ENCODE measurements at regions not wholly inside any gene's neighbourhood (a gene's known extent, or its start where the extent isn't known, plus 50 kb on each side); places are given as distances from the start of the nearest gene placed in this dataset.

DNA sequence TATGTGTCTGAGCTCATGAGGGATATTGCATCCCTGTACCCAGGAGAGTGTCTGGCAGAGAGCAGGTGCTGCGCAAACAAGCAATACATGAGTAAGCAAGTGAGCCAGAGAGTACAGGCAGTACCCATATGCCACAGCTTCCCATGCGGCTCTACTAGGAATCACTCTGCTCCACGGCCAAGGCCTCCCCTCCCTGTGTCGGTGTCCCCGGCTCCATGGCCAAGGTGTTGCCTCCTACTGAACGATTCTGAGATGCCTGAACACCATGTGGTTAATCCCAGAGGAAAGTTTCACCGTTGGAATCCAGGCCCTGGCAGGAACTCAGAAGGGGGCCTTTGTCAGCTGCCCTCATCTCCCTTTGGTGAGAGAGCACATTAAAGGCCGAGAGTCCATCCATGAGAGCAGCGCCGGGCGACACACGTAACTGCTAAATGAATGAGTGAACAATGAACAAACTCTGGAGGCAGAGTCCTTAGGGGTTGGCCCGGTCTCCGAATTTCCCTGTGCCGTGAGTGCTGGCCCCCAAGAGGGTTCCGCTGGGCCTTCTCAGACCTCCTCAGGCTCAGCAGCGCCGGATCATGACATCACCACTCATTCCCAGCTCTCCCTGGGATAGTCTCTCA is 136.0 kb upstream of the FAM20C start:
- no peak for DNase-seq (ENCODE audit: low read depth)

DNA sequence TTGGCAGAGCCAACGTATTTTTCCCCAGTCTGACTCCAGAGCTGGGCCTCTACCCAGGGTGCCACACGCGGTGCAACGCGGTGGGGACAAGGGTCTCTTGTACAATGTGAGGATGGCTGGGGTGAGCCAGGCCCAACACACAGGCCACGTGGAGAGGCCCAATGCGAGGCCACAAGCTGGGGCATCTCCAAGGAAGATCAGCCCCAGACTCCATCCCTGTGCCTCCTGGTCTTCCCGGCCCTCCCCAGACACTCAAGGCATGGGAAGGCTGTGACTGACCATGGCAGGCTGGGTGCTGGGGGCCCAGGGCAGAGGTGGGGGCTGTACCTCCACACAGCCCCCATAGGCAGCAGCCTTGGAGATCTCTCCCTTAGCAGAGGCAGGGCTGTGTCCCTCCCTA is 135.3 kb upstream of the FAM20C start:
- DNase-seq (ENCODE audit: low read depth): no peak

DNA sequence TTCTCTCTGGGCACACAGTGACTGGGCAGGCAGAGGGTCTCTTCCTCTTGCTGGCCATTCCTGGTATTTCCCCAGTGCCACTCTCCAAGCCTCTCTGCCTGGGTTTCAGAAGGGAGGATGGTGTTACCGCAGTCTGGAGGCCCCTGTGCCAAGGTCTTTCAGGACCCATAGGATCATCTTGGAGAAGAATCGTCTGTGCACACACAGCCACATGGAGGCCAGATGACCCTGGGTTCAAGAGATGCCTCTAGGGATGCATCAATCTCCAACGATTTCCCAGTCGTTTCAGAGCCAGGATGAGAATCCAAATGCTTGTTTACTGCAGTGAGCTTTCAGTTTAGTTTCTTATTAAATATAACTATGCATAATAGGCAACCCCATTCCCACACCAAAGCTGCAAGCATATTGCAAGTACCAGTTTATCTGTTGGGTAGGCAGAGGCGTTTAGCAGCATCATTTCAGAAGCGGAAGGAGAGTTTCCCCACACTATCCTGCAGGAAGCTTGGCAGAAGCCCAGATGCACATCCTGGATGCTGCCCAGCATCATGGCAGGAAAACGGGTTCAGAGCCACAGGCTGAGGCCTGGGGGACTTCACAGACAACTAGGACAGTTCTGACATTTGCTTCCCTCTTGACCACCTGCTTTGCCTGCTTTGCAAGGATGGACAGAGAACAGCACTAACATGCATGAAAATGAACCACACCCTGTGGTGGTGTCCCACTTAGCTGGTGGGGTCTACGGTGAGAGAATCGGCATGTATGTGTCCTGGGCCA is 134.7 kb upstream of the FAM20C start:
- DNase-seq (ENCODE audit: low read depth): no peak

DNA sequence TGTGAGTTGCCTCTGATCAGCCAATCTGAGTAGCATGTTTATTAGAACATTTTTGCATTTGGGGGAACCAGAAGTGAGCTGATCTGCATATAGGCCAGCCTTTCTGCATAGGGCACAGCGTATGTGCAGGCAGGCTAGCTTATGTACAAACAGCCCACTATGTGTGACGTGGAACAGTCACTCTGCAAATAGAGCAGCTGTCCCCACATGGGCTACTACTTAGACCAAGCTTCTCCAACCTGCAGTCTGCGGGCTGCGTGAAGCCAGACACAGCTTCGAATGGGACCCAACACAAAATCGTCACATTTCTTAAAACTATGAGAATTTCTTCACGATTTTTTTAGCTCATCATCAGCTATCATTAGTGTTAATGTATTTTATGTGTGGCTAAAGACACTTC is 134.1 kb upstream of the FAM20C start:
- DNase-seq (ENCODE audit: low read depth): no peak

DNA sequence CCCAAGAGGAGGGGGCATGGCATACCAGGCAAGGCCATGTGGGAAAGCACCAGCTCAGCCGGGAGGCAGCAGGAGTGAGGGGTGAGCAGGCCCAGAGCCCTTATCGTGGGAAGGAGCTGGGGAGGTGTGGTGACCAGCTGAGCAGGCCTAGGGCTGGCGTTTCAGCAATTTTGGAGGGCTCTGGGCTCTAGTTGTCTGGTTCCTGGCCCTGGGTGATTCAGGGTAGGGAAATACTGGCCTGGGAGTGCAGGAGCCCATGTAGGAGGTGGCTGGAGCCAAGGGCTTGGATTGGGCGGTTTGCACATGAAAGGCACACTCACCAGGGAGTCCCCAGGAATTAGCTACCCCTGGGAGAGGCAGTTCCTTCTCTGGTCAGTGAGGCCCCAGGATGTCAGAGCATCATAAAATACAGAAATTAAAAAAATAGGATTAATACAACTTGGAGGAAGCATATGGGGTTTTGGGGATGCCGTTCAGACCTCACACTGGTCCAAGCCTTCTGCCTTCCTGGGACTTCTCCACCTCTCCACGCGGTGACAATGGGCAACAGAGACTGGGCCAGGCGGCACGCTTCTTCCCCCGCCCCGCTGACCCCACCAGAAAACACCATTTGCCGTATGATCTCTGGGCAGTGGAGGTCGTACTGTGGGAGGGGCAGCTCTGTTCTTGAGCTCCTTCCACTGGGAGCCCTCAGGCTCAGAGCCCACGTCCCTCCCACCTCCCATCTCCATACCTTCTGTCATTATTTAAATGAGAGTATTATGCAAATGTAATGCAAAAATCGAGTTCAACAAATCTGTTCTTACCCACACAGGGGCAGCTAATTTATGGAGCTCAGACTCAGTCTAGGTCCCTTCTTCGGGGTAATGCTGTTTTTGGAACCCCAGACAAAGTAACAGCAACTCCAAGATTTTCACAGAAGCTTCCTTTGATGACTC is 133.0 kb upstream of the FAM20C start:
- DNase-seq (ENCODE audit: low read depth): no peak

DNA sequence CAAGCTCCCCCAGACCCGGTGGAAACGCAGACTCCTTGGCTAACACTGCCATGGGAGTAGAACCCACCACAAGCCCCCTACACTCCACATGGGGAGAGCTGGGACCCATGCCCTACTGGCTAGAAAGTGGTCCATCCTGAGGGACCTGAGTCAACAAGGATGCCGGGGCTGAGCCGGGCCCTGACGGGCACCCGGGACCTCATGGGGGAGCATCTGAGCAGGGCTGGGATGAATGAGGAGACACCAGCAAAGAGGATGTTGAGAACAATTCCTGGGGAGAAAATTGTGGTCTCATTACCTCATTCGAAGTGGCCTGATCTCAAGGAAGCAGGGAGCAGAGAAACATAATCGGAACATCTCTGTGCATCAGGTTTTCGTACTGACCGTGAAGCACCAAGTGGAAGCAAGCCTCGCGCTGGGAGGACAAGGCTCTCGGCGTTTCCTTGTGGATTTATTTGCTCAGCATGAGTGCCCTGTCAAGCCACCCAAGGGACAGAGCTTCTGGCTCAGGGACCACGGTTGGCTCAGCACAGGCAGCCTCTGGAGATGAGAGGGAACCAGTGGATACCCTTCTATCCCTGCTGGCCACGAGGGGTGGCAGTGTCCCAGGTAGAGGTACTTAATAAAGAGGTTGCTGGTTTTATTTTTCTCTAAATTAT is 132.2 kb upstream of the FAM20C start:
- DNase-seq (ENCODE audit: low read depth): no peak

DNA sequence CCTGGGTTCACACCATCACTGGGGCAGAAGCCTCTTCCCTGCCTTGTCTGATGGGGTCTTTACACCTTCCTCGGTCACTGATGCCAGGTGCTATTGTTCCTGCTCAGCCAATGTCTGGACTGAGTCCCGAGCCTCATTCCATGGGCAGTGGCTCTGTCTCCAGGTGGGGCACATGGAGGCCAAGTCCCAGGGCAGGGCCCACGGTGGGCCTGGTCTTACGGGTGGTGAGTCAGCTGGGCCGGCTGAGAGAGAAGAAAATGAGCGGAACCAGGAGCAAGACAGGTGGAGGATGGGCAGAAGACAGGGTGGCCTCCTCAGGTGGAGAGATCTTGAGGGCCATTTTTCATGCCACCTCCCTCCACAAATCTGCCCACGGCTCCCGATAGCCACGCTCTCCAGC is 131.7 kb upstream of the FAM20C start:
- no peak for DNase-seq (ENCODE audit: low read depth)

DNA sequence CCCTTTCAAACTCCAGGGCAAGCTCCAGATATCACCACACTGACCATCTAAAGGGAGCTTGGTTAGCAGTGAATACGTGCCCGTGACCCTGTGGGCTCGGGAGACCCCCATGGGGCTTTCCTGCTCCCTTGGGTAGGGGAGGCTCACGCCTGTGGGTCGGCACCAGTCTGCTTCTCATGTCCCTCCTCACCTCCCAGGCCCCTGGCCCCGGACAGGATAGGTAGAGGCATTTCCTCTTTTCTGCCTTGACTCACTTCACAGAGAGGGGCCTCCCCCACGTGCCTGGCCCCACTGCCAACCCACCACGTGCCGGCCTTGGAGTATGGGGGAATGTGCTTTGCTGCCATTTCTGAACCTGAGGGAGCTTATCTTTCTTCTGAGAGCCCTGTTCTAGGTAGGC is 131.3 kb upstream of the FAM20C start:
- no peak for DNase-seq (ENCODE audit: low read depth)

DNA sequence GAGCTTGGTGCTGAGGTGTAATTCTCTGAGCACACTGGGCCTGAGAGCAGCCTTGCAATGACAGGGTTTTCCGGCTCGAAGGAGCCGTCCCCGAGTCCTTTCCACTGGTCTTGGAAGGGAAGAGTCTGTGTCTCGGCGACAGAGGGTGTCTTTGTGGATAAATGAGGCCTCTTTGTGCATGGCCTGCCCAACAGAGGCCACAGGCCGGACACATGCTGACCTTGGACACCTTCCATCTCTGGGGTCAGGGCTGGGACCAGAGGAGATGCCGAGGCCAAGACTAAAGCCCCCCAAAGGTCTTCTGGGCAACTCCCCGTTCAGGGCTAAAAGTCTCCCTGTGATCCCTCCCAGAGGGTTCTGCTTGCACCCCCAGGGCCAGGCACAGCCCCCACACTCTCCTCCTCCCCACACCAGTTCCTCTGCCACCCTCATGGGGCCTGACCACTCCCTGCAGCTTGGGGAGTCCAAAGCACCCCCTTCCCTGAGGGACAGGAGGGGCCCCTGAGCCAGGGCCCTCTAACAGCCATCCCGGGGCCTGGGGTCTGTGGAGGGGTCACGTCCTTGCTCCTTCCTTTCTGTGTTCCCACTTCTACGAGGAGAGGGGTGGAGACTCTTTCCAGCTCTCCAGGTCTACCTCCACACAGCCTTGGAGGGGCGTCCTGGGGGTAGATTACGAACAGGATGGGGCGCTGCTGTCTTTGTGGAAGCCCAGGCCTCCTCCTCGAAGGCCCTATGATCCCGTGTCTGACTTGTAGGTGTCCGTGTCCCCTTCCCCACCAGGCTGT is 130.6 kb upstream of the FAM20C start:
- no peak for DNase-seq (ENCODE audit: low read depth)

DNA sequence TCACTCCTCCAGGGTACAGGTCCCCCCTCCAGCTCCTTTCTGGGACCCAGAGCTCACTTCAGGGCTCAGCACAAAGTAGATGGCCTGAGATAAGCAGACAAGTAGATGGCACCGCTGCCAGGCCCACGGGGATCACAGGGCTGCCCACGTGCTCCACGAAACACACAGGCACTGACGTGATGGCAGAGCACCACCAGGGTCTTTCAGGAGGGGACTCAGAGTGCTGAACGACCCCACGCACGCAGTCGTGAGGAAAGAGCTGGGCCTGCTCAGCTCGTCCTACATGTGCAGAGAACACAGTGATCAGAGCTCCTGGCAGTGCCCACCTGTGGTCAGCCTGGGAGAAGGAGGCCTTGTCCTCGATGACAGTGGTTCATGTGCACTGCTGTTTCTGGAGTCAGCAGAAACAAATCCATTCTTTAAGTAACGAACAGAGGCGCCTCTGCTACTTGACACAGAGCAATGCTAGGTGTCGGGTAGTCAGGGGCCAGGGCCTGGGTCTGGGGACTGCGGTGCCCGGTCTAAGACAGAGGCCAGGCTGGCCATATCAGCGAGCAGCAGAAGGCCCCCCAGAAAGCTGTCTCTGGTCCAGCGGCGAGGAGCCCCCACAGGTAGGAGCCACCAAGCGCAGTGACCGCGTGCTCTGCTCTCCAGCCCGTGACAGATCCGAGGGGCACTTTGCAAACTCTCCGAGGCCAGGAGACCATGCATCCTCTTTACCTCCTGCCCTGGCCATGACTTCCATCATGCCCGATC is 129.8 kb upstream of the FAM20C start:
- DNase-seq (ENCODE audit: low read depth): no peak

DNA sequence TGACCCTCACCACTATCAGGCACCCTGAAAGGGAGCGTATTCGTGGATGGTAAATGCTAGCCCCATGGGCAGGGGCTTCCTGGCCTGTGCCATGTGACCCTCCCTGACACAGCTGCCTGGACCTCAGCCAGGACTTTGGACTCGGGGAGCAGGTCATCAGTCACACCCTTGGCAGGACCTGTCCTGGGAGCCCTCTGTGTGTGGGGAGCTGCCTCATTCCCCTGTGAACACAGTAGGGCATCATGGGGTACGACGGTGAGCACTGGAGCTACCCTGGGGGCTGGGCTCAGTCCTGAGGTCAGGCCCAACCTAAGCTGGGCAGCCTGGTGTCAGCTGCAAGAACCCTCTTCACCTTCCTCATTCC is 129.3 kb upstream of the FAM20C start:
- DNase-seq (ENCODE audit: low read depth): no peak

DNA sequence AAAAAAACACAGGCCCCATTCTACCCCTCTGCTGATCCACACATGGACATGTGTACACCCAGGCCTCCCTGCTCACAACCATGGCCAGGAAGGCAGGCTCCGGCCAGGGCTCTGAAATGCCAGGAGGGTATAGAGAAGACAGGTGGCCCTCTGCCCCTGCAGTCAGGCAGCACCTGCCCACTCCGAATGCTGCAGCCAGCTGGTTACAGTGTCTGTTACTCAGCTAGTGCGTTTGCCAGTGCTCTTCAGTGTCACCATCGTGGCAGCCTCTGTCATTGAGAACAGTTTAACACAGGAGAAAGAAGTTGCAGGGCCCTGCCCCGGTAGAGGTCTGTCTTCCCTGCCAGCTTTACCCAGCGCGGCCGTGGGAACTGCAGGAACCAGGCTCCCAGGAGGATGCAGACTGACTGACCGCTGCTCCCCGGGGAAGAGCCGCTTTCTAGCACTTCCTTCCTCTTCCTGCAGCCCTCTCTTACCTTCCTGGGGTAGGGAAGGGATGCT is 128.8 kb upstream of the FAM20C start:
- no peak for DNase-seq (ENCODE audit: low read depth)

DNA sequence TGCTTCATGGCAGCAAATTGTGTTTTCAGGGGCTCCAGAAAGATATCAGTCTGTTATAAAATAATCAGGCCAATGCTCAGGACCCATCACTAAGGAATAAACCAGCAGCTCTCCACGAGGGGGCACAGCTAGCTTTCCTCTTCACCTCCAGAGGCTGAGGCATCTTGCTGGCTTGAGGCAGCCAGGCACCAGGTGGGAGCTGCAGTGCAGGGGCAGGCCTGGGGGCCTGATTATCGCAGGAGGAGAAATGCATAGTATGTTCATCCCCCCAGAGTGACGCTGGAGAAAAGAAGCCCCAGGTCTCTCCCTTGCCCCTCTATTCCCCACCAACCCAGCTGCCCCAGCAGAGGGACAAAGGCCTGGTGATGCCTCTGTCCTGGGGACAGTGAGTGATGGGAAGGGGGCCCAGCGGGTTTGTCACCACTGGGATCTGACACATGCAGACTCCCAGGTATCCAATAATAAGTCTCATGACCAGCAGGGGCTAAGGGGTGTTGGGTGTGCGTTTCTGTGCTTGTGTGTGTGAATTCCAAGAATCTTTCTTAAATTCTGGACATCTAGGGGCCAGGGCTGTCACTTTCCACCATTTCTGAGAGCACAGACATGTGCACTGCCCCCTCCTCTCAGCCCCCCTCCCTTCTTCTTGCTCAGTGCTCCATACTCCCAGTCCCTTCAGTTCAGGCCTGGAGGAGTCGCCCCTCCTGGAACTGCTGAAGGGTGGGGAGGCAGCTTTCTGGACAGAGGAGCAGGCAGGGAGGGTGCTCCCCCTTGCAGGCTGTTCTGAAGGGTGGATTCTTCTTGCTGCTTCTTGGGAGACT is 128.1 kb upstream of the FAM20C start:
- DNase-seq (ENCODE audit: low read depth): peak; percentile 63

DNA sequence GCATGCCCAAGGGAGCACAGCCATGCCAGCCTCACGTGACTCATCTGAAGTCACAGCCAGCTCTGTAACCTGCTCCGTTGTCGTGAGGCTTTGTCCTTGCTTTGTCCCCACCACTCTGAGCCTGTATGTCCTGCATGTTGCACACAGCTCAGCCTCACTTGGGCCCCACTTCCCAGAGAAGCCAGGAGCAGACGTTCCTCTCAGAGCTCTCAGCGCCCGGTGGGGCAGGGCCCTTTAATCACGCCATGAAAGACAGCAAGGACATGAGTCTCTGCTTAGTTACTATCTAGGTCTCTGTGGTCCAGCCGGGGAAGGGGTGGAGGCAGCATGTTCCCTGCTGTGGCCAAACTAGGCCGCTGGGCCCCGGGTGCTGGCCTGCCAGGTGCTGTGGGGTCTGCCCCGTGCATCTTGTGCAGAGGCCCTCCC is 127.4 kb upstream of the FAM20C start:
- no peak for DNase-seq (ENCODE audit: low read depth)

DNA sequence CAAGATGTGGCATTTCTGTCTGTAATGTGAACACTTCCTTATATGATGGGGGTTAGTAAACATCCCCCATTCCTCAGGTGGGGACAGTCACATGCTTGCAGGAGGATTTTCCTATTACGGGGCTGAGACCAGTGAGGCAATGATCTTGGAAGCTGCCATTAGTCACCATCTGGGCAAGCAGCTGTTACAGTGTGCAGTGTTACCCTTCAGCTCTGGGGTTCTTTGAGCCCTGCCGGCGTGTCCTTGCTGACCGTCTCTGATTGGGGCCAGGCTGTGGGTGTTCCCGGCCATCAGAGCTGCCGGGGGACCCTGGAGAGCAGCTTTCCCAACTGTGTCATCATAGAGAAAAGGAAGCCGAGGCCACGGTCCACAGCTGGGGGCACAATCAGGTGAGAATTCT is 126.8 kb upstream of the FAM20C start:
- peak; percentile 59 for DNase-seq (ENCODE audit: low read depth)

DNA sequence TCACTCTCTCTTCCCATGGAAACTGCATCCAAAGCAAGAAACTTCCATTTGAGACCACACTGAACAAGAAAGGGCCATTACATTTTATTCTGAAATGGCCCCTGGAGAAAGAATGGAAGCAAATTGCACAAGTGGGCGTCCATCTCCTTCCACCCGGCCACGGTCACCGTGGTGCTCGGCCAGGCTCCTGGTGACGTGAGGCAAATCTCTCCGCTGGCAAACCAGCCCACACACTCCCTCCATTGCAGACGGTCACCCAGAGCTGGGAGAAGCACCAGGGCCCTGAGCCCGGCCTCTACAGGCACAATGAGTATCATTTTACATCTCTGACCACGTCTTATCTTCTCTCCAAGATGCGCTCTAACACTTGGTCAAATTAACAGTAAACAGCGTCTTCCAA is 126.1 kb upstream of the FAM20C start:
- no peak for DNase-seq (ENCODE audit: low read depth)

DNA sequence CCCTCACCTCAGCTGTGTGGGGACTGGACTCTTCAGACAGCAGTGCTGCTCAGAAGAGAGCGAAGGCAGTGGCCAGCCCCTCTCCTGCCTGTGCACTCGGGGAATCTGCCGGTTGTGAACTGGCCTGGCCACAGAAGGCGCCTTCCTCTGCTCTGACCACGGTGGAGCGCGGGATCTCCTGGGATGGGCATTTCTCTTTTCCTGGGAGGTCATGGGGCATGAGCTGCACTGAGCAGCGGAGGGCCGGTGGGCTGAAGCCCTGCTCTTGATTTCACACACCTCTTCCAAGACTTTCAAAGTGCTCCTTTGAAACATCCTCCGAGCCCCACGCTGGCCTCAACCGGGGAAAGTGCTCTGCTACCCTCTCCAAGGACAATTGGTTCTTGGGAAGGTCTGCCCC is 125.6 kb upstream of the FAM20C start:
- DNase-seq (ENCODE audit: low read depth): no peak

DNA sequence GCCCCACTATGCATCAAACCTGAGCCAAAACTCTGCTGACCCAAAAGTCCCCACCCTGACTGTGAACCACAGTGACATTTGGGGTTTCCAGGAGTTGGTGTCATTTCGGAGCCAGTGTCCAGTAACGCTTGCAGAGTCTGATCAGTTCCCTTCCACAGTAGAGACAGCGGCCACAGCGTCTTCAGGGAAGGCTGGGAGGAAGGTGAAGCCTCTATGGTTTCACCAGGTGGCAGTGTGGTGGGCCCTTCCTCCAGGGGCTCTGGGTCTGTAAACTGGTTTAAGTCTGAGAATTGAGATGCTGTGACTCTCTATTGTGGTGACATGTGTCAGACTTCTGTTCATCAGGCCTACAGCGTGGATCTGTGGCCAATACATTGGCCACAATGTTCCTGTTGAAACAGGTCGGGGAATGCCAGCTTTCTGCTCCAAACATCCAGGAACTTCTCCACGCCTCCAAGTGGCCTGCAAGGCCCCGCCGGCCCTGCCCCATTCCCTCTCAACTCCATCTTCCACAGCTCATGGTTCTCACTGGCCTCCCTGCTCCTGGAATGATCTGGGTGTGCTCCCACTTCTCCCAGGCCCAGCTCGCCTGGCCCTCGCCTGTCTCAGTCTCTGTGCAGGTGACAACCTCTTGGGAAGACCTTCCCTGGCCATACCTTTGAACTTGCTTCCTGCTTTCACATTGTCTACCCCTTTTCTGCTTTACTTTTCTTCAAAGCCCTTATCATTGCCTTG is 124.5 kb upstream of the FAM20C start:
- no peak for DNase-seq (ENCODE audit: low read depth)

DNA sequence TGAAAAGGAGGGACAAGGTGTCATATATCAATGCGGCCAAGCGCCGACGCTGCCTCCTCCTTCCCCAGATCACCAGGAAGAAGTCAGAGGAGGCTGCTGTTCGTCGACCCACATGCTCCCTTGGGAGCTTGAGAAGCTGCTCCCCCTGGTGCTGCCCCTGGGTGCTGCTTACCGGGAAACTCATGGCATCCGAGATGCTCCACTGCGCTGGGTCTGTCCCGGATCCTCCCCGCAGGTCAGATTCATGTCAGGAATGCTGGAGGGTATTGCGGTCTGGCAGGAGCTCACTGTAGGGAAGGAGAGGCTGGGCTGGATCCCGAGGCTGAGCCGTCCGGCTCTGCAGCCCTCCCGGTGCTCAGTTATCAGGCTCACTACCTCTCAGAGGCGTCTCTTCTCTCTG is 123.7 kb upstream of the FAM20C start:
- DNase-seq (ENCODE audit: low read depth): peak; percentile 74

All from amniotic epithelial cell (primary cell).